ENCODE measurements at regions not wholly inside any gene's neighbourhood (a gene's known extent, or its start where the extent isn't known, plus 50 kb on each side); places are given as distances from the start of the nearest gene placed in this dataset.

GRCh38 chr14:37842106-37842505 lies 246.7 kb downstream of the TTC6 start:
- BruUV-seq (replicated peaks), result no TSS peak
- no peaks in the 10 kb centered on the region for H3K36me3 Mint-ChIP-seq (ENCODE audit: insufficient read depth, unreplicated experiment)
- CTCF ChIA-PET, result no interaction called here
- DNase-seq, result no peak
- no peak overlapping the region for H3K4me3 Mint-ChIP-seq (ENCODE audit: low read depth, unreplicated experiment)
- intact Hi-C loops (cut with micrococcal nuclease; ENCODE audit: unreplicated experiment), result no loop called here
- H3K9me3 Mint-ChIP-seq (ENCODE audit: low read depth, unreplicated experiment), result no peaks in the 10 kb centered on the region
- no peaks in the 10 kb centered on the region for H3K27me3 Mint-ChIP-seq (ENCODE audit: unreplicated experiment)
- H3K27ac Mint-ChIP-seq (ENCODE audit: unreplicated experiment), result no peak overlapping the region
- TF ChIP-seq CTCF (IDR thresholded peaks at IDR 0.05; ENCODE audit: unreplicated experiment), result no peak
- H3K4me1 Mint-ChIP-seq (ENCODE audit: low read depth, unreplicated experiment), result no peaks in the 10 kb centered on the region

- Mint-ChIP-seq H3K4me1 (ENCODE audit: low read depth, unreplicated experiment) (no peaks in the 10 kb centered on the region), H3K27ac (ENCODE audit: unreplicated experiment) (no peak overlapping the region), H3K4me3 (ENCODE audit: low read depth, unreplicated experiment) (no peak overlapping the region), H3K27me3 (ENCODE audit: unreplicated experiment) (no peaks in the 10 kb centered on the region), H3K36me3 (ENCODE audit: insufficient read depth, unreplicated experiment) (no peaks in the 10 kb centered on the region), H3K9me3 (ENCODE audit: low read depth, unreplicated experiment) (no peaks in the 10 kb centered on the region)
- intact Hi-C loops (cut with micrococcal nuclease; ENCODE audit: unreplicated experiment), result no loop called here
- CTCF ChIA-PET, result no interaction called here
- no TSS peak for BruUV-seq (replicated peaks)
- DNase-seq, result no peak
- TF ChIP-seq CTCF (IDR thresholded peaks at IDR 0.05; ENCODE audit: unreplicated experiment), result no peak
Measured at GRCh38 chr14:37843954-37844607, 248.7 kb downstream of the TTC6 start.

- CTCF ChIA-PET, result no interaction called here
- no TSS peak for BruUV-seq (replicated peaks)
- no peak for TF ChIP-seq CTCF (IDR thresholded peaks at IDR 0.05; ENCODE audit: unreplicated experiment)
- DNase-seq, result no peak
- Mint-ChIP-seq H3K27ac (ENCODE audit: unreplicated experiment) (no peak overlapping the region), H3K4me3 (ENCODE audit: low read depth, unreplicated experiment) (no peak overlapping the region), H3K4me1 (ENCODE audit: low read depth, unreplicated experiment) (no peaks in the 10 kb centered on the region), H3K36me3 (ENCODE audit: insufficient read depth, unreplicated experiment) (no peaks in the 10 kb centered on the region), H3K9me3 (ENCODE audit: low read depth, unreplicated experiment) (no peaks in the 10 kb centered on the region), H3K27me3 (ENCODE audit: unreplicated experiment) (no peaks in the 10 kb centered on the region)
- intact Hi-C loops (cut with micrococcal nuclease; ENCODE audit: unreplicated experiment), result no loop called here
Measured at GRCh38 chr14:37844614-37845013, 249.2 kb downstream of the TTC6 start.

GRCh38 chr14:37848985-37849621 lies 253.7 kb downstream of the TTC6 start:
- Mint-ChIP-seq H3K4me1 (ENCODE audit: low read depth, unreplicated experiment) (no peaks in the 10 kb centered on the region), H3K36me3 (ENCODE audit: insufficient read depth, unreplicated experiment) (no peaks in the 10 kb centered on the region), H3K27ac (ENCODE audit: unreplicated experiment) (no peak overlapping the region), H3K9me3 (ENCODE audit: low read depth, unreplicated experiment) (no peaks in the 10 kb centered on the region), H3K4me3 (ENCODE audit: low read depth, unreplicated experiment) (no peak overlapping the region), H3K27me3 (ENCODE audit: unreplicated experiment) (no peaks in the 10 kb centered on the region)
- TF ChIP-seq CTCF (IDR thresholded peaks at IDR 0.05; ENCODE audit: unreplicated experiment), result no peak
- CTCF ChIA-PET, result no interaction called here
- intact Hi-C loops (cut with micrococcal nuclease; ENCODE audit: unreplicated experiment), result no loop called here
- BruUV-seq (replicated peaks), result no TSS peak
- DNase-seq, result no peak

Measured in Calu3 (cell line).